ENCODE measurements at regions not wholly inside any gene's neighbourhood (a gene's known extent, or its start where the extent isn't known, plus 50 kb on each side); places are given as distances from the start of the nearest gene placed in this dataset.

GRCh38 chr4:81714291-81714690 is 242.6 kb upstream of the RASGEF1B start:
- Histone ChIP-seq H3K9me3 (no peaks in the 10 kb centered on the region), H3K4me3 (no peak overlapping the region), H3K27me3 (peaks cover 0 to 7% (median 0%) of the 10 kb centered on the region in 4 donors), H3K4me1 (no peaks in the 10 kb centered on the region), H3K27ac (replicated peaks in 1 of 4) (no peak overlapping the region), H3K36me3 (no peaks in the 10 kb centered on the region)
- TF ChIP-seq EP300 (IDR thresholded peaks at IDR 0.05): no peak
- no peak for TF ChIP-seq POLR2A (IDR thresholded peaks at IDR 0.05; ENCODE audit: low read depth)
- no peak for TF ChIP-seq POLR2AphosphoS5 (IDR thresholded peaks at IDR 0.05)
- no peak for TF ChIP-seq CTCF (IDR thresholded peaks at IDR 0.05)
- WGBS: 93% methylated on average over 4 of the region's 4 CpGs
- no peak for DNase-seq (ENCODE audit: extremely low spot score)
- intact Hi-C loops (cut with DNase I): no loop called here

GRCh38 chr4:81712714-81713113 is 241.0 kb upstream of the RASGEF1B start:
- Histone ChIP-seq H3K9me3 (no peaks in the 10 kb centered on the region), H3K4me3 (no peak overlapping the region), H3K27me3 (peaks cover 0 to 7% (median 0%) of the 10 kb centered on the region in 4 donors), H3K4me1 (no peaks in the 10 kb centered on the region), H3K36me3 (no peaks in the 10 kb centered on the region), H3K27ac (replicated peaks in 1 of 4) (no peak overlapping the region)
- no peak for DNase-seq (ENCODE audit: extremely low spot score)
- TF ChIP-seq POLR2AphosphoS5 (IDR thresholded peaks at IDR 0.05): no peak
- no peak for TF ChIP-seq EP300 (IDR thresholded peaks at IDR 0.05)
- no peak for TF ChIP-seq POLR2A (IDR thresholded peaks at IDR 0.05; ENCODE audit: low read depth)
- TF ChIP-seq CTCF (IDR thresholded peaks at IDR 0.05): no peak
- WGBS: 84% methylated on average over 2 of the region's 2 CpGs
- intact Hi-C loops (cut with DNase I): no loop called here

GRCh38 chr4:81704461-81704860 is 232.8 kb upstream of the RASGEF1B start:
- Histone ChIP-seq H3K27ac (replicated peaks in 1 of 4) (no peak overlapping the region), H3K4me3 (no peak overlapping the region), H3K4me1 (no peaks in the 10 kb centered on the region), H3K36me3 (no peaks in the 10 kb centered on the region), H3K27me3 (no peaks in the 10 kb centered on the region), H3K9me3 (no peaks in the 10 kb centered on the region)
- DNase-seq (ENCODE audit: extremely low spot score): no peak
- intact Hi-C loops (cut with DNase I): no loop called here
- WGBS: 58% methylated on average over 2 of the region's 2 CpGs
- TF ChIP-seq POLR2A (IDR thresholded peaks at IDR 0.05; ENCODE audit: low read depth): no peak
- no peak for TF ChIP-seq CTCF (IDR thresholded peaks at IDR 0.05)
- no peak for TF ChIP-seq EP300 (IDR thresholded peaks at IDR 0.05)
- no peak for TF ChIP-seq POLR2AphosphoS5 (IDR thresholded peaks at IDR 0.05)

GRCh38 chr4:81700189-81700588 is 228.5 kb upstream of the RASGEF1B start:
- no peaks in the 10 kb centered on the region for H3K36me3 ChIP-seq
- H3K27me3 ChIP-seq: no peaks in the 10 kb centered on the region
- H3K27ac ChIP-seq (replicated peaks in 1 of 4): no peak overlapping the region
- intact Hi-C loops (cut with DNase I): no loop called here
- no peaks in the 10 kb centered on the region for H3K4me1 ChIP-seq
- TF ChIP-seq CTCF (IDR thresholded peaks at IDR 0.05): no peak
- TF ChIP-seq EP300 (IDR thresholded peaks at IDR 0.05): no peak
- no peak for TF ChIP-seq POLR2A (IDR thresholded peaks at IDR 0.05; ENCODE audit: low read depth)
- TF ChIP-seq POLR2AphosphoS5 (IDR thresholded peaks at IDR 0.05): no peak
- no peaks in the 10 kb centered on the region for H3K9me3 ChIP-seq
- no peak for DNase-seq (ENCODE audit: extremely low spot score)
- no peak overlapping the region for H3K4me3 ChIP-seq
- WGBS: 89% methylated on average over 4 of the region's 4 CpGs

GRCh38 chr4:81698538-81699296 is 227.0 kb upstream of the RASGEF1B start:
- Histone ChIP-seq H3K27ac (replicated peaks in 1 of 4) (no peak overlapping the region), H3K9me3 (no peaks in the 10 kb centered on the region), H3K27me3 (no peaks in the 10 kb centered on the region), H3K4me3 (no peak overlapping the region), H3K4me1 (no peaks in the 10 kb centered on the region), H3K36me3 (no peaks in the 10 kb centered on the region)
- no peak for TF ChIP-seq POLR2AphosphoS5 (IDR thresholded peaks at IDR 0.05)
- TF ChIP-seq POLR2A (IDR thresholded peaks at IDR 0.05; ENCODE audit: low read depth): no peak
- TF ChIP-seq CTCF (IDR thresholded peaks at IDR 0.05): no peak
- TF ChIP-seq EP300 (IDR thresholded peaks at IDR 0.05): no peak
- WGBS: 85% methylated on average over 5 of the region's 6 CpGs
- intact Hi-C loops (cut with DNase I): no loop called here
- no peak for DNase-seq (ENCODE audit: extremely low spot score)
